ENCODE measurements at regions not wholly inside any gene's neighbourhood (a gene's known extent, or its start where the extent isn't known, plus 50 kb on each side); places are given as distances from the start of the nearest gene placed in this dataset.

GRCh38 chr2:147792966-147793617, 51.7 kb upstream of the ACVR2A start:
- Histone ChIP-seq H3K36me3 (no peaks in the 10 kb centered on the region), H3K27ac (no peak overlapping the region), H3K9me3 (no peaks in the 10 kb centered on the region), H3K27me3 (peaks cover 0 to 3% of the 10 kb centered on the region in 2 donors), H3K4me1 (no peaks in the 10 kb centered on the region), H3K4me3 (no peak overlapping the region)
- DNase-seq: no peak
- no peak for ATAC-seq
- TF ChIP-seq, protein P1, sequence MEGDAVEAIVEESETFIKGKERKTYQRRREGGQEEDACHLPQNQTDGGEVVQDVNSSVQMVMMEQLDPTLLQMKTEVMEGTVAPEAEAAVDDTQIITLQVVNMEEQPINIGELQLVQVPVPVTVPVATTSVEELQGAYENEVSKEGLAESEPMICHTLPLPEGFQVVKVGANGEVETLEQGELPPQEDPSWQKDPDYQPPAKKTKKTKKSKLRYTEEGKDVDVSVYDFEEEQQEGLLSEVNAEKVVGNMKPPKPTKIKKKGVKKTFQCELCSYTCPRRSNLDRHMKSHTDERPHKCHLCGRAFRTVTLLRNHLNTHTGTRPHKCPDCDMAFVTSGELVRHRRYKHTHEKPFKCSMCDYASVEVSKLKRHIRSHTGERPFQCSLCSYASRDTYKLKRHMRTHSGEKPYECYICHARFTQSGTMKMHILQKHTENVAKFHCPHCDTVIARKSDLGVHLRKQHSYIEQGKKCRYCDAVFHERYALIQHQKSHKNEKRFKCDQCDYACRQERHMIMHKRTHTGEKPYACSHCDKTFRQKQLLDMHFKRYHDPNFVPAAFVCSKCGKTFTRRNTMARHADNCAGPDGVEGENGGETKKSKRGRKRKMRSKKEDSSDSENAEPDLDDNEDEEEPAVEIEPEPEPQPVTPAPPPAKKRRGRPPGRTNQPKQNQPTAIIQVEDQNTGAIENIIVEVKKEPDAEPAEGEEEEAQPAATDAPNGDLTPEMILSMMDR (IDR thresholded peaks at IDR 0.05): no peak
- intact Hi-C loops (cut with DNase I): no loop called here

- Histone ChIP-seq H3K4me1 (no peaks in the 10 kb centered on the region), H3K27ac (no peak overlapping the region), H3K27me3 (peaks cover 0 to 3% of the 10 kb centered on the region in 2 donors), H3K9me3 (no peaks in the 10 kb centered on the region), H3K4me3 (no peak overlapping the region), H3K36me3 (no peaks in the 10 kb centered on the region)
- no peak for ATAC-seq
- intact Hi-C loops (cut with DNase I): no loop called here
- TF ChIP-seq, protein P1 (IDR thresholded peaks at IDR 0.05): no peak
- DNase-seq: no peak
Observed at GRCh38 chr2:147790580-147790979, 54.2 kb upstream of the ACVR2A start.

GRCh38 chr2:147789720-147790119, 55.1 kb upstream of the ACVR2A start:
- Histone ChIP-seq H3K4me3 (no peak overlapping the region), H3K4me1 (no peaks in the 10 kb centered on the region), H3K27ac (no peak overlapping the region), H3K9me3 (no peaks in the 10 kb centered on the region), H3K27me3 (peaks cover 0 to 3% of the 10 kb centered on the region in 2 donors), H3K36me3 (no peaks in the 10 kb centered on the region)
- TF ChIP-seq, protein P1 (IDR thresholded peaks at IDR 0.05): no peak
- DNase-seq (no peak), ATAC-seq (no peak)
- intact Hi-C loops (cut with DNase I): no loop called here

DNA sequence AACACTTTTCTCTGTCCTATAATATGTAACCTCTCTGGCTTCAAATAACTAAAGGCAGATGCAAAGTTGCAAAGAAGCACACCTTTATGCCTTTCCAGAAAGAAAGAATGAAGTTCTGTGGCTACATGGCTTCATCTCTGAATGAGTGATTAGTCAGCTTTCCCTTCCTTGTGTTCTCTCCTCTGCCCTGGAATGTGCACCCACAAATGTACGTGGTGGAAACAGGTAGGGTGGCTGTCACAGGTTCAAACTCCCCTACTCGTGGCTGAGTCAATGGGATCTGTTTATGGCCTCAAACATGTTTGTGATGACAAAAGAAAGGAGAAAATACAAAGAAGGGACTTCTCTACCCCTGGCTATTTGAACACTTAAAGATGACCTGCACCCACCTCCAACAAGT, 55.5 kb upstream of the ACVR2A start:
- H3K36me3 ChIP-seq: no peaks in the 10 kb centered on the region
- no peak overlapping the region for H3K27ac ChIP-seq
- DNase-seq (no peak), ATAC-seq (no peak)
- H3K27me3 ChIP-seq: peaks cover 0 to 3% of the 10 kb centered on the region in 2 donors
- intact Hi-C loops (cut with DNase I): no loop called here
- H3K4me3 ChIP-seq: no peak overlapping the region
- H3K4me1 ChIP-seq: no peaks in the 10 kb centered on the region
- no peaks in the 10 kb centered on the region for H3K9me3 ChIP-seq
- TF ChIP-seq, protein P1 (IDR thresholded peaks at IDR 0.05): no peak

DNA sequence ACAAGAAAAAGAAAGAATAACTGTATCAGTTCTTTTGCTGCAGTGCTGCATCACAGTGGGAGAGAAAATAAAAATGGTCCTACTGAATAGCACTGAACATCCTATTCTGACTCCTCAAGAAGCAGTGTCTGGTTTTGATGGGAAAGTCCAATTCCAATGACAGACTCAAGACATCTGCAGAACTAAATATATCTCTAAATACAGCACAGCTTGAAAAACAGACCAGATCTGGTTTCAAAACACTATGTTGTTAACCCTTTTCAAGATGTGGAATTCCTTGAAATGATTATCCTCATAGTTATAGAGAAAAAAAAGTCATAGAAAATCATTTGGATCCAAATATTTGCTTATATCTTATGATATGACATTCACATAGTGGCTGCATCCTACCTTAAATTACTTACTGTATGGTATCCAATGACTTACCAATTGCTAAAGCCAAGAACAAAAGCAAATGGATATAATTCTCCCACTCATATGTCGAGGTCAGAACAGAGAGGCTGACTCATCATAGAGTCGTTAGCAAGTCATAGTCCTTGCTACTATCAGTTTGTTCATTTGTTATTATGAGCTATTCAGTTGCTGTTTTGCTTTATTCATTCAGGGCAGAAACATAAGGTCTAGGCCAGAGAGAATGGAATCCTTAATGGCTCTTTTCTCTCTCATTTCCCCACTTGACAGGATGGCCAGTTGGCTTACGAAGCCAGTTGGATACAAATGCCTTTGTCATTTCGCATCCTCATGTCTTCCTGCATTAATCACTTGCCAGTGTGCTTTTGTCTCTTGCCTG, 62.5 kb upstream of the ACVR2A start:
- Histone ChIP-seq H3K4me3 (no peak overlapping the region), H3K27me3 (no peaks in the 10 kb centered on the region), H3K4me1 (no peaks in the 10 kb centered on the region), H3K9me3 (no peaks in the 10 kb centered on the region), H3K27ac (no peak overlapping the region), H3K36me3 (no peaks in the 10 kb centered on the region)
- ATAC-seq (peak; percentile 29), DNase-seq (no peak)
- TF ChIP-seq, protein P1 (IDR thresholded peaks at IDR 0.05): no peak
- intact Hi-C loops (cut with DNase I): no loop called here

All from left lung (tissue), 4 donors.